Natural killer cell (primary cell): ENCODE measurements at regions not wholly inside any gene's neighbourhood (a gene's known extent, or its start where the extent isn't known, plus 50 kb on each side); places are given as distances from the start of the nearest gene placed in this dataset.

Source experiments
- ATAC-seq, 3 donors: fragments of 150-1000 bp in 2 of 3; fragments of 200-7000 bp in 1 of 3; cut with Tn5 transposase; 1 replicate in 1 of 3; 2 replicates in 2 of 3; pipeline ENCODE4 v1.10.0; 2021; ENCODE audit warnings: mild to moderate bottlenecking in 2 of 3, moderate library complexity in 2 of 3
- DNase-seq, 2 donors: peaks; one replicate each; pipeline versions ENCODE4 v3.0.0 to v3.0.0-alpha.2; 2013 to 2021; ENCODE audit warnings: mixed read lengths in 1 of 2
- H3K27ac ChIP-seq: one replicate; pipeline ENCODE4 v1.5.1; 2013; ENCODE audit warnings: mild to moderate bottlenecking, low read length
- H3K27me3 ChIP-seq: one replicate; pipeline ENCODE4 v1.6.1; 2013; ENCODE audit warnings: low read length; ENCODE audit not compliant: control insufficient read depth, insufficient read depth
- H3K36me3 ChIP-seq: one replicate; pipeline ENCODE4 v1.6.1; 2013; ENCODE audit warnings: low read length; ENCODE audit not compliant: control insufficient read depth, insufficient read depth
- H3K4me1 ChIP-seq: one replicate; pipeline ENCODE4 v1.6.1; 2013; ENCODE audit warnings: low read length; ENCODE audit not compliant: control insufficient read depth, insufficient read depth
- H3K4me3 ChIP-seq: one replicate; pipeline ENCODE4 v1.5.1; 2013; ENCODE audit warnings: low read length
- H3K9me3 ChIP-seq: one replicate; pipeline ENCODE4 v1.6.1; 2013; ENCODE audit warnings: low read length; ENCODE audit not compliant: control insufficient read depth, insufficient read depth
- H3K27ac Mint-ChIP-seq, 2 donors: one replicate each; pipeline ENCODE4 v1.8.0; 2022; ENCODE audit warnings: mild to moderate bottlenecking in 2 of 2, mixed read lengths in 2 of 2, moderate library complexity in 1 of 2
- H3K27me3 Mint-ChIP-seq, 2 donors: one replicate each; pipeline ENCODE4 v1.8.0; 2022; ENCODE audit warnings: low read depth in 2 of 2, mixed read lengths in 2 of 2
- H3K36me3 Mint-ChIP-seq: one replicate; pipeline ENCODE4 v1.8.0; 2022; ENCODE audit warnings: mixed read lengths
- H3K4me1 Mint-ChIP-seq, 2 donors: one replicate each; pipeline ENCODE4 v1.8.0; 2022; ENCODE audit warnings: mixed read lengths in 2 of 2
- H3K4me3 Mint-ChIP-seq: one replicate; pipeline ENCODE4 v1.8.0; 2022; ENCODE audit warnings: mild to moderate bottlenecking, moderate library complexity, mixed read lengths
- H3K9me3 Mint-ChIP-seq, 2 donors: one replicate each; pipeline ENCODE4 v1.8.0; 2022; ENCODE audit warnings: mixed read lengths in 2 of 2
- WGBS: methylation state at CpG from one replicate; pipeline ENCODE4 v1.1.7; 2013; ENCODE audit warnings: missing lambda C conversion rate; ENCODE audit not compliant: insufficient coverage; 5-methylcytosine and 5-hydroxymethylcytosine counted together
- intact Hi-C: fragments of 100-400 bp; cut with micrococcal nuclease; formaldehyde crosslinking; loops from one replicate; pipeline ENCODE4 v1.14.2; 2022
- TF ChIP-seq, protein P1 (sequence below): fragments of 200-600 bp; IDR thresholded peaks from one replicate; pipeline ENCODE4 v1.8.0; 2022; ENCODE audit warnings: antibody characterized with exemption

DNA sequence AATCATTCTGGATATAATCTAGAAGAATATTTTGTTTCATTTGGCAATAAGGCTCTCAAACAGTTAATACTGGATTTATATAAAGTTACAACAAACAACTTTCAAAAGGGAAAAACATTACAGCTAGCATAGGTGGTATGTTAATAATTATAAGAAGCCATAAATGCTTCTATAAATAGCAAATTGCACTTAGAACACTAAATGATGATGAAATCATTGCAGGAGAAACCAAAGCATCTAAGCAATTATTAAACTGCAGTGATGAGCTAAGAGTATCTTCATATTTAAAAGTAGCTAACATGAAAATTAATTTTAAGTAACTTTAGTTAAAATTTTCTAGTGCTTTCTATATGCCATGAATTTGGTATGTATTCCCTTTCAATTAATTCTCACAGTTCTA lies 189.5 kb downstream of the CENPC start:
- H3K36me3 ChIP-seq: no peaks in the 10 kb centered on the region
- no peaks in the 10 kb centered on the region for H3K9me3 ChIP-seq
- no peaks in the 10 kb centered on the region for H3K27me3 ChIP-seq
- TF ChIP-seq, protein P1, sequence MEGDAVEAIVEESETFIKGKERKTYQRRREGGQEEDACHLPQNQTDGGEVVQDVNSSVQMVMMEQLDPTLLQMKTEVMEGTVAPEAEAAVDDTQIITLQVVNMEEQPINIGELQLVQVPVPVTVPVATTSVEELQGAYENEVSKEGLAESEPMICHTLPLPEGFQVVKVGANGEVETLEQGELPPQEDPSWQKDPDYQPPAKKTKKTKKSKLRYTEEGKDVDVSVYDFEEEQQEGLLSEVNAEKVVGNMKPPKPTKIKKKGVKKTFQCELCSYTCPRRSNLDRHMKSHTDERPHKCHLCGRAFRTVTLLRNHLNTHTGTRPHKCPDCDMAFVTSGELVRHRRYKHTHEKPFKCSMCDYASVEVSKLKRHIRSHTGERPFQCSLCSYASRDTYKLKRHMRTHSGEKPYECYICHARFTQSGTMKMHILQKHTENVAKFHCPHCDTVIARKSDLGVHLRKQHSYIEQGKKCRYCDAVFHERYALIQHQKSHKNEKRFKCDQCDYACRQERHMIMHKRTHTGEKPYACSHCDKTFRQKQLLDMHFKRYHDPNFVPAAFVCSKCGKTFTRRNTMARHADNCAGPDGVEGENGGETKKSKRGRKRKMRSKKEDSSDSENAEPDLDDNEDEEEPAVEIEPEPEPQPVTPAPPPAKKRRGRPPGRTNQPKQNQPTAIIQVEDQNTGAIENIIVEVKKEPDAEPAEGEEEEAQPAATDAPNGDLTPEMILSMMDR: no peak
- no peak overlapping the region for H3K4me3 ChIP-seq
- H3K27ac ChIP-seq: no peak overlapping the region
- H3K4me3 Mint-ChIP-seq: no peak overlapping the region
- H3K4me1 Mint-ChIP-seq: no peaks in the 10 kb centered on the region
- no peak overlapping the region for H3K27ac Mint-ChIP-seq
- no peaks in the 10 kb centered on the region for H3K4me1 ChIP-seq
- no peaks in the 10 kb centered on the region for H3K36me3 Mint-ChIP-seq
- intact Hi-C loops: no loop called here
- H3K27me3 Mint-ChIP-seq: peaks cover 0 to 3% of the 10 kb centered on the region in 2 donors
- DNase-seq: no peak
- no peak for ATAC-seq
- peaks cover 0 to under 1% of the 10 kb centered on the region in 2 donors for H3K9me3 Mint-ChIP-seq

DNA sequence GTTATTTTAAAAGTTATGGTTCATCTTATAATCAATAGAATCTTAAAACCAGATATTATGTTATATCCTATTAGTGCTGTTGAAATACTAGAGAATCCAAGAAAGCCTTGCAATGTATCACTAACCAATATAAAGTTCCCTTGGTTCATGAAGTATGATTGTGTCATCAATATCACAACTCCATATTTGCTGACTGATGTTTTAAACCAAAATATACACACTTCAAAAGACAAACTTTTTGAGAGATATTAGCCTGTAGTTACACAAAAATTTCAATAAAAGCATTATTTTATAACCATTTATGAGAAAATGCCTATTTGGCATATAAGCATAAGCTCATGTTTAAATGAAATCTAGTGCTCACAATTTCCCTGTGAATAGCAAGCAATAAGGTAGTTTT lies 198.6 kb downstream of the CENPC start:
- Mint-ChIP-seq H3K27me3 (peaks cover 4 to 6% of the 10 kb centered on the region in 2 donors), H3K9me3 (peaks cover 0 to 4% of the 10 kb centered on the region in 2 donors), H3K4me1 (no peaks in the 10 kb centered on the region), H3K27ac (no peak overlapping the region), H3K36me3 (no peaks in the 10 kb centered on the region), H3K4me3 (no peak overlapping the region)
- no peaks in the 10 kb centered on the region for H3K36me3 ChIP-seq
- DNase-seq (no peak), ATAC-seq (no peak)
- intact Hi-C loops: no loop called here
- H3K27ac ChIP-seq: no peak overlapping the region
- H3K4me3 ChIP-seq: no peak overlapping the region
- H3K27me3 ChIP-seq: no peaks in the 10 kb centered on the region
- H3K9me3 ChIP-seq: no peaks in the 10 kb centered on the region
- TF ChIP-seq, protein P1: no peak
- no peaks in the 10 kb centered on the region for H3K4me1 ChIP-seq

DNA sequence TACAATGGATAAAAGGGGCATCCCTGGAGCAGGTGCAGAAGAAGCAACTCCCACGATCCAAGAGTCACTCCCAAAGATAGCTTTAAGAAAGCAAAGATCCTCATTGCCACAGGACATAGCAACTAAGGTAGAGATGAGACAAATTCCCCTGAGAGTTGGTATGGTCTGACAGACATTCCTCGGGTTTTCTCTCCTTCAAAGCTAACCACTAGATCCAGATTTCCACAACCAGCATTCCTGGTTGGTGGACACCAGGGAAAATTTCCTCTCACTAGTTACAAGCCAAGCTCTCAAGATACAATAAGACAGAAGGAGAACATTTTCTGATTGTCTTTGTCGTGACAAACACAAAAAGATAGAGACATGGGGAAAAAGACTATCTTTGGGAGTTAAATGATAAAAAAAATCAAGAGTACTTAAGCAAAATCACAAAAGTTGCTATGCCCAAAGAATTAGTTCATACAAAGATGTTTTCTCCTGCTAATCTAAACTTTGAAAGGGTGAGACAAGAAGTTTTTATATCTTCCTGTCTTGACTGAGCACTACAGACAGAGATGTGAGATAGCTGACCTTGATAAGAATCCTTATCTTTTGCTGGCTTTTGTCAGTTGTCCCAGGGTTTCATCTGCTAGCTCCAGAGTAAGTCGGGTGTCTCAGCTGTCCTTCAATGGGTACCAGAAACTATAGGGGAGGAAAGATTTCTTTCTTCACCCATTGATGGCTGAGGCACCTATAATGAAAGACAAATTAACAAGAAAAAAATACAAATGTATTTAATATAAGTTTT lies 200.5 kb downstream of the CENPC start:
- H3K36me3 ChIP-seq: no peaks in the 10 kb centered on the region

More for the DNA sequence above, 200.5 kb downstream of the CENPC start:
- Histone ChIP-seq H3K27me3 (no peaks in the 10 kb centered on the region), H3K4me1 (no peaks in the 10 kb centered on the region), H3K9me3 (no peaks in the 10 kb centered on the region), H3K27ac (no peak overlapping the region), H3K4me3 (no peak overlapping the region)
- intact Hi-C loops: no loop called here
- Mint-ChIP-seq H3K27ac (no peak overlapping the region), H3K9me3 (peaks cover 0 to 4% of the 10 kb centered on the region in 2 donors), H3K4me3 (no peak overlapping the region), H3K36me3 (no peaks in the 10 kb centered on the region), H3K4me1 (no peaks in the 10 kb centered on the region), H3K27me3 (peaks cover 5 to 6% of the 10 kb centered on the region in 2 donors)
- WGBS: 75% methylated on average over 4 of the region's 4 CpGs
- DNase-seq (no peak), ATAC-seq (no peak)
- TF ChIP-seq, protein P1: no peak
